Amniotic stem cell (primary cell): ENCODE measurements at regions not wholly inside any gene's neighbourhood (a gene's known extent, or its start where the extent isn't known, plus 50 kb on each side); places are given as distances from the start of the nearest gene placed in this dataset.
"Not testable (repeated sequence)": the region's sequence is repeated elsewhere in the genome, so short reads cannot be mapped to it uniquely, and the experiment has no call there.

ENCODE experiments used
- DNase-seq: peaks from one replicate; lab custom pipeline; 2025; lab: John Stamatoyannopoulos, UW

- DNase-seq, result no peak
These were observed 247.7 kb upstream of the RFX3 start for GRCh38 chr9:3773362-3774060.

GRCh38 chr9:3769646-3770045, 243.8 kb upstream of the RFX3 start:
- no peak for DNase-seq

GRCh38 chr9:3768712-3769457, 243.1 kb upstream of the RFX3 start:
- DNase-seq, result no peak

DNA sequence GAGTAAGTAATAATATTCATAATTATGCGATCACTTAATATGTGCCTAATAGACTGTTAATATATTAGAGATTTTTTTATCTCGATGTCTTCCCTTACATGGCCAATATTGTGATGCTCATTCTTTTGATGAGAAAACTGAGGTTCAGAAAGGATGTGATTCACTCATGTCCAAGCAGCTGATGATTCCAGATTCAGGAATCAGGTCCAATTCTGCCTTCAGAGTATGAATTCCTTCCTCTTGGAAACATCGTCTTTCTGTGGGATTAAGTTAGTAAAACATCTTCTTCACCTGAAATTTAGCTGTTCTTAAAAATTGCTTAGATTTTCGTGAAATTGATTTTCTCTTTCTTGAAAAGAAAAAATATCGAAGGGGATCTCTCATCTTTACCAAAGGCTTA, 242.5 kb upstream of the RFX3 start:
- DNase-seq, result no peak

GRCh38 chr9:3762076-3762475, 236.3 kb upstream of the RFX3 start:
- no peak for DNase-seq

DNA sequence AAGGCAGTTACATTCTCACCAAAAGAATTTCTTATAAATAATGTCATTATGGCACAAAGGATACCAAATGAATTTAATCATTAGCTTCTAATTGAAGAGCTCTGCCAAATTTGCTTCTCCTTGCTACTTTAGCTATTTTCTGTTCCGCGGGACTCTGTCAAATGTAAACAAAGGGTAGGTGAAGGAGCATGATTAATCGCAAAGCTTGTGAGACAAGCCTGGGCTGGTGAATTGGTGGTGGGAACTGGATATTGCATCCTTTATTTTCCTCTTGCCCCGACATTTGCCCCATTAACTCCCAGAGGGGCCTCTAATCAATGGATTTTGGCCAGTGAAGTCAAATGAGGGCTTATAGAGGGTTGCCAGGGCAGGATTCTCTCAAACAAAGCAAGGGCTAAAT, 234.2 kb upstream of the RFX3 start:
- DNase-seq, result no peak

DNA sequence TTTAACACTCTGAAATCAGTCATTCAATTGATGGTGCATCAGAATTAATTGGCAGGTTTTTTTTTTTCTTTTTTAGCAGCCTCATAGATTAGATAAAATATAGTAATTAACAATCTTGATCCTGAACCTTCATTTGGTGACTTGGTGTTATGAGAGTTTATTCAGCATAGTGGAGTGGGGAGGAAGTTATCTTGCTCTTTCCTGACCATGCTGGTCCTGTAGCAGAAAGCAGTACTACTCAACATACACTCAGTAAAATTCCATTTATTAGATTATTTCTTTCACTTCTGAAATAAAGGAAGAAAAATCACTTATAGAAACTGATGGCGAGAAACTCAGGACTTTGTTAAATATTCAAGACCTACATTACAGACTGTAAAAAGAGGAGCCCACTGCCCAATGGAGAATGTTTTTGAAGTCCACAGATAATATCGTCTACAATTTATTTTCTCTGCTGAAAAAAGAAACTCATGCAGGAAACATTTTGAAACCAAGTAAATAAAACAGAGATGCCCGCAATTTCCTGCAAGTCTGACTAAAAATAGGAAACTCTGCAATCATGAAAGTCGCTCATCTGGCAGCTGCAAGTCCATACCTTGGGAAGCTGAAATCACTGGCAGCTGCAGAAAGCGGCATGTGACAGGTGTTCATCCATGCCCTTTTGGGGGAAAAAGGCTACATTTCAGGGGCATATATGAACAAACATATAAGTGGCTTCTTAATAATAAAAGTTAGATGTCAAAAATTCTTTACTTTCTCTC, 233.2 kb upstream of the RFX3 start:
- no peak for DNase-seq

GRCh38 chr9:3756071-3756470, 230.3 kb upstream of the RFX3 start:
- no peak for DNase-seq

- no peak for DNase-seq
These were observed 225.4 kb upstream of the RFX3 start for GRCh38 chr9:3751125-3751758.

DNA sequence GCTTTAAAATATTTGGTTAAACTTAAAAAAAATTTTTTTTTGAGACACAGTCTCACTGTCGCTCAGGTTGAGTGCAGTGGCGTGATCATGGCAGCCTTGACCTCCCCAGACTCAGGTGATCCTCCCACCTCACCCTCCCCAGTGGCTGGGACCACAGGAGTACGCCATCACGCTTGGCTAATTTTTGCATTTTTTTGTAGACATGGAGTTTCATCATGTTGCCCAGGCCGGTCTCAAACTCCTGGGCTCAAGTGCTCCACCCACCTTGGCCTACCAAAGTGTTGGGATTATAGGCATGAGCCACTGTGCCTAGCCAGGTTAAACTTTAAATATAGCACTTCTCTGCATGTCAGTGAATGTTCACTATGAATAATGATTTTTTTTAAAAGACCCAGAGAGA, 224.5 kb upstream of the RFX3 start:
- DNase-seq, result no peak

GRCh38 chr9:3746296-3747275, 220.8 kb upstream of the RFX3 start:
- peak; percentile 51 for DNase-seq

DNA sequence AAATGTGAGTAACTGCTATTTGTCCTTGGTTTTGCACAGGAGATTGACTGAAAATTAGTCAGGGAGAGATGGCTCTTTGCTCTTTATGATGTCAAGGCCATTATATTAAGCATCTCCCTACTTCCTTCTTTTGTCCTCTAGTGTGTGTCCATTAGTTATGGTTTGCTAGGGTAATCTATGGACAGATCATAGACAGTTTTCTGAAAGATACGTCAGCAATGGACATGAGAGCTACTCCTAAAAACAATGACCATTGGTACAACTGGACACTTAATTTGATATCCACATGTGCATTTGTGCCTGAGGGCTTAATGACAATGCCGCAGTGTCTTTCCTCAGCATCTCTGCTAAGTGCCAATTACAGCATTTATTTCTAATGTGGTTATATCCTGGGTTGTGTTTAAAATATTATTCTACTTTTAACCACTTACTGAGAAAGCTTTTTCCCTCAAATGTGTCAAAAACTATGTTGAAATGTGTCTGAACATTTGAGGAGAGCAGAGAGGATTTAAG, 218.2 kb upstream of the RFX3 start:
- DNase-seq, result no peak

DNA sequence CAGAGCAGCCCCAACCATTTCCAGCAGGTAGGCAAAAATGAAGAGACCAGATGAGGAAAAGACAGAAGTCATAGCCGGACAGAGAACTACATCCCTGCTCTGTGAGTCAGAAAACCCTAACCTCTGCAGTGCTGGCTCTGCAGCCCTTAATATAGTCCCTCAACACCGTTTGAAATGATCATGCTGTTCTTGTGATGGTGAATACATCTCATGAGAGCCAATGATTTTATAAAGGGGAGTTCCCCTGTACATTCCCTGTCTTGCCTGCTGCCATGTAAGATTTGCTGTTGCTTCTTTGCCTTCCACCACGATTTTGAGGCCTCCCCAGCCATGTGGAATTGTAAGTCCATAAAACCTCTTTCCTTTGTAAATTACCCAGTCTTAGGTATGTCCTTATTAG, 216.8 kb upstream of the RFX3 start:
- DNase-seq, result no peak

DNA sequence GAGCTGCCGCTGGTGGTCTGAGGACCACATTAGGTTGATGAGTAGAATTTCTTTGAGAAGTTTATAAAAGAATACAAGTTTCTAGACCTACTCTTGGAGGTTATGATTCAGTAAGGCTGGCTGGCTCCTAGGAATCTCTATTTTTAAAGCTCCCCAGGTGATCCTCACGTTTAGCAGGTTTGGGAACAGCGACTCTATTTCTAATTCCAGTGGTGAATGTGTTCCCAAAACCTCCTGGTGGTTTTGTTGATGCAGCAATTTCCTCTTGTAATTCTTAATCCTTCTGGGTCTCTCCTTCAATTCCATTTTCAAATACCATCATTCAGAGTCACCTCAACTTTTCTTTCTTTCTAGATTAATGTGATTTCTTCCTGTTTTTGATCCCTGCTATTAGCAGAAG, 215.9 kb upstream of the RFX3 start:
- DNase-seq, result no peak

DNA sequence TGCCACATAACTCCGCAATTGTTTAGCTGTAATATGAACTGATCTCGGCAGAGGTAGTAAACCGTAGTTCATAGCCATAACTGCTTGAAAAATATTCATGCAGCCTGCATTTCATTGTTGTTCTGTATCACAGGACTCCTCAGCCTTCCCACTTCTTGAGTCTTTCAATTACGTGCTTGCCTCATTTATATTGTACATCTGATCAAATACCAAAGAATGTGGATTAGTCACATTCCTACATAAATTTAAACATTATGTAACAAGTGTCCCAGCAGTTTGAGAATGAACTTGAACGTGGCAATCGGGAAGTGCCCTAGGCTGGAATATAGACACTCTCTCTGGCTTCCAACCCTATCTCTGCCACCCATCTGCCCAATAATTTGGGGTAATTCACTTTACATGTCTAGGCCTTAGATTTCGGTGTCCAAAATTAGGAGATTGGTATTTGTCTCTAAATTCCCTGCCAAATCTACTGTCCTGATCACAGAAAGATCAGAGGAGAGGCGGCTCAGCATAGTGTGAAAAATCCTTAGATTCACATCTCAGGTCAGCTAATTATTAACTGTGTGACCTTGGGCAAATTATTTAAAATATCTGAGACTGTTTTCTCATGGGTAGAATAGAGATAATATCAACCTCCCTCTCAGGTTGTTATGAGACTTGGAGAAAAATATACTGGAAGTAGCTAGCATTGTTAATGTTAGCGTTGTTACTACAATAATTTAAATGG, 215.1 kb upstream of the RFX3 start:
- DNase-seq, result no peak

DNA sequence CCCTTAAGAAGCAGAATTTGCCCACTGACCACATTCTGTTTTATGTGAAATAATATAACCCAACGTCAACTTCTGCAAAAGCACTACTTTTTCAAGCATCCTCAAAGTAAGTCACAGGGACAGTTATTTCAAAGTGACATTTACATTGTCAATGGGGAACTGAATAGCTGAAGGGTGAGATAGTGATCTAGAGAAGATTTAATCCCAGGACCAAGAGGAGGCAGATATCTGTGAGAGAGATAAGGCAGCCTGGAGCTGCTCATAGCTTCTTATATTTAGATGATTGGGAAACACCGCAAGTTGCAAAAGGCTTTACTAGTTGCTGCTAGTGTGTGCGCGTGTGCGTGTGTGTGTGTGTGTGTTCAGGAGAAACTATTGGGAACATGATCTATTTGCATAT, 210.4 kb upstream of the RFX3 start:
- no peak for DNase-seq

DNA sequence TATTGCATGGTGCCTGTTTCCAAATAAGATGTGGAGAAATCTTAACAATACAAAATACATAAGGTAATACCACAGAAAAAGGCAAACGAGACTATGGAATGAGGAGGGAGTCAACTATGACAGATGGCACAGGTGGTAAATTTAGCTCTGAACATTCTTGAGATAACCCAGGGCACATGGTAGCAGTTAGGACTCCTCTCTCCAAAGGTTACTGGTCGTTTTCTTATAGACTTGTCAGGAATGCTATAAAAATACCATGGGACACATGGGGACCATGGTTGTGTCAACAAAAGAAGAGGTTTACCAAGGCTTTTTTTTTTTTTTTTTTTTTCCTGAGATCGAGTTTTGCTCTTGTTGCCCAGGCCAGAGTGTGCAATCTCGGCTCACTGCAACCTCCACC, 209.4 kb upstream of the RFX3 start:
- DNase-seq, result no peak

DNA sequence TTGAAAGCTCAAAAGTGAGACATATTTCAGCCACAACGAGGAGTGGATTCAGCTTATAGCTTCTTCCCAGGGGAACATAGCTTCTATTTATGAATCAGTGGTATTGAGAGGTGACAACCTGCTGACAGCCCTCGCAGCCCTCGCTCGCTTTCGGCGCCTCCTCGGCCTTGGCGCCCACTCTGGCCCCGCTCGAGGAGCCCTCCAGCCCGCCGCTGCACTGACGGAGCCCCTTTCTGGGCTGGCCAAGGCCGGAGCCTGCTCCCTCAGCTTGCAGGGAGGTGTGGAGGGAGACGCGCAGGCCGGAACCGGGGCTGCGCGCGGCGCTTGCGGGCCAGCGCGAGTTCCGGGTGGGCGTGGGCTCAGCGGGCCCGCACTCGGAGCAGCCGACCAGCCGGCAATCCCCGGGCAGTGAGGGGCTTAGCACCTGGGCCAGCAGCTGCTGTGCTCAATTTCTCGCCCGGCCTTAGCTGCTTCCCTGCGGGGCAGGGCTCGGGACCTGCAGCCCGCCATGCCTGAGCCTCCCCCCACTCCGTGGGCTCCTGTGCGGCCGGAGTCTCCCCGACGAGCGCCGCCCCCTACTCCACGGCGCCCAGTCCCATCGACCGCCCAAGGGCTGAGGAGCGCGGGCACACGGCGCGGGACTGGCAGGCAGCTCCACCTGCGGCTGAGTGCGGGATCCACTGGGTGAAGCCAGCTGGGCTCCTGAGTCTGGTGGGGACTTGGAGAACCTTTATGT, 207.9 kb upstream of the RFX3 start:
- not testable (repeated sequence) for DNase-seq

DNA sequence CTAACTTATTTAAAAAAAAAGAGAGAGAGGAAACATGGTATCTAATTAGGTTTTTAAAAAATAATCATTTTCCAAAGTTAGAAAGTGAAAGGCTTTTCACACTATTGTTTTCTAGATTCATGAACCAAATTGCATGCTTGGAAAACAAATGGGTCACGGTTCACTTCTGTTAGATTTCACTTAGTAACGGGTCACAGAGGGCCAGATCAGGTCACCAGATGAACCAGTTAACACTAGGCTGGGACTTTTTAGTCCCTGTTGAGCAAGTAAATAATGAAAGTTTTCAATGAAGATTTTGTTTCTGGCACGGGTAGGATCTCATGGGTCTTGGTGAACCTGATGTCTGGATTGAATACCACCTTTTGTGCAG, 207.2 kb upstream of the RFX3 start:
- DNase-seq, result no peak
